Calu3 (cell line): ENCODE measurements at regions not wholly inside any gene's neighbourhood (a gene's known extent, or its start where the extent isn't known, plus 50 kb on each side); places are given as distances from the start of the nearest gene placed in this dataset.

Source experiments
- BruUV-seq: library from RNA; stranded (reverse); fragments of 400-500 nt; replicated peaks from 2 replicates; lab custom pipeline; 2021; lab: Mats Ljungman, UMichigan
- CTCF ChIA-PET: fragments of 300-600 bp; sonication (Branson Sonifier 250); formaldehyde crosslinking; loops from one replicate; lab custom pipeline; 2022; ENCODE audit warnings: antibody characterized with exemption; lab: Charles Lee
- DNase-seq: peaks from one replicate; pipeline ENCODE4 v3.0.0; 2022
- H3K27ac Mint-ChIP-seq: one replicate; pipeline ENCODE4 v1.8.0; 2022; ENCODE audit warnings: mixed read lengths; ENCODE audit not compliant: unreplicated experiment
- H3K27me3 Mint-ChIP-seq: one replicate; pipeline ENCODE4 v1.8.0; 2022; ENCODE audit warnings: mixed read lengths; ENCODE audit not compliant: unreplicated experiment
- H3K36me3 Mint-ChIP-seq: one replicate; pipeline ENCODE4 v1.8.0; 2022; ENCODE audit warnings: mild to moderate bottlenecking, moderate library complexity, mixed read lengths; ENCODE audit not compliant: insufficient read depth, unreplicated experiment
- H3K4me1 Mint-ChIP-seq: one replicate; pipeline ENCODE4 v1.8.0; 2022; ENCODE audit warnings: mild to moderate bottlenecking, low read depth, mixed read lengths; ENCODE audit not compliant: unreplicated experiment
- H3K4me3 Mint-ChIP-seq: one replicate; pipeline ENCODE4 v1.8.0; 2022; ENCODE audit warnings: mild to moderate bottlenecking, low read depth, moderate library complexity, mixed read lengths; ENCODE audit not compliant: unreplicated experiment
- H3K9me3 Mint-ChIP-seq: one replicate; pipeline ENCODE4 v1.8.0; 2022; ENCODE audit warnings: low read depth, mixed read lengths; ENCODE audit not compliant: unreplicated experiment
- CTCF ChIP-seq: fragments of 200-600 bp; IDR thresholded peaks from one replicate; pipeline ENCODE4 v1.8.0; 2022; ENCODE audit warnings: antibody characterized with exemption; ENCODE audit not compliant: unreplicated experiment
- intact Hi-C: fragments of 100-400 bp; cut with micrococcal nuclease; formaldehyde crosslinking; loops from one replicate; pipeline ENCODE4 v1.10.0; 2022; ENCODE audit not compliant: unreplicated experiment

GRCh38 chr20:56091628-56092234, 86.4 kb upstream of the CBLN4 start:
- Mint-ChIP-seq H3K4me3 (no peak overlapping the region), H3K27me3 (no peaks in the 10 kb centered on the region), H3K4me1 (no peaks in the 10 kb centered on the region), H3K9me3 (peaks cover 18% of the 10 kb centered on the region), H3K36me3 (no peaks in the 10 kb centered on the region), H3K27ac (no peak overlapping the region)
- no peak for TF ChIP-seq CTCF
- intact Hi-C loops = no loop called here
- no TSS peak for BruUV-seq
- CTCF ChIA-PET = no interaction called here
- DNase-seq = no peak

DNA sequence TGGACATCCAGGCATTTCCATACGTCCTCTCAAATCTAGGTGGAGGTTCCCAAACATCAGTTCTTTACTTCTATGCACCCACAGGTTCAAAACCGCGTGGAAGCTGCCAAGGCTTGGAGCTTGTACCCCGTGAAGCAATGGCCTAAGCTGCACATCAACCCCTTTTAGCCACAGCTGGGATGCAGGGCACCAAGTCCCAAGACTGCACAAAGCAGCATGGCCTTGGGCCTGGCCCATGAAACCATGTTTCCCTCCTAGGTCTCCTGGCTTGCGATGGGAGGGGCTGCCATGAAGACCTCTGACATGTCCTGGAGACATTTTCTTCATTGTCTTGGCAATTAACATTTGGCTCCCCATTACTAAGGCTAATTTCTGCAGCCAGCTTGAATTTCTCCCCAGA, 88.9 kb upstream of the CBLN4 start:
- Mint-ChIP-seq H3K27me3 (no peaks in the 10 kb centered on the region), H3K9me3 (peaks cover 10% of the 10 kb centered on the region), H3K4me1 (no peaks in the 10 kb centered on the region), H3K36me3 (no peaks in the 10 kb centered on the region), H3K4me3 (no peak overlapping the region), H3K27ac (no peak overlapping the region)
- TF ChIP-seq CTCF = no peak
- intact Hi-C loops = no loop called here
- DNase-seq = no peak
- no TSS peak for BruUV-seq
- CTCF ChIA-PET = no interaction called here

GRCh38 chr20:56098981-56099500, 93.7 kb upstream of the CBLN4 start:
- H3K36me3 Mint-ChIP-seq = no peaks in the 10 kb centered on the region
- DNase-seq = no peak
- intact Hi-C loops = no loop called here
- H3K4me3 Mint-ChIP-seq = no peak overlapping the region
- TF ChIP-seq CTCF = no peak
- H3K4me1 Mint-ChIP-seq = no peaks in the 10 kb centered on the region
- H3K9me3 Mint-ChIP-seq = peaks cover 25% of the 10 kb centered on the region
- CTCF ChIA-PET = no interaction called here
- H3K27ac Mint-ChIP-seq = no peak overlapping the region
- H3K27me3 Mint-ChIP-seq = no peaks in the 10 kb centered on the region
- BruUV-seq = no TSS peak

DNA sequence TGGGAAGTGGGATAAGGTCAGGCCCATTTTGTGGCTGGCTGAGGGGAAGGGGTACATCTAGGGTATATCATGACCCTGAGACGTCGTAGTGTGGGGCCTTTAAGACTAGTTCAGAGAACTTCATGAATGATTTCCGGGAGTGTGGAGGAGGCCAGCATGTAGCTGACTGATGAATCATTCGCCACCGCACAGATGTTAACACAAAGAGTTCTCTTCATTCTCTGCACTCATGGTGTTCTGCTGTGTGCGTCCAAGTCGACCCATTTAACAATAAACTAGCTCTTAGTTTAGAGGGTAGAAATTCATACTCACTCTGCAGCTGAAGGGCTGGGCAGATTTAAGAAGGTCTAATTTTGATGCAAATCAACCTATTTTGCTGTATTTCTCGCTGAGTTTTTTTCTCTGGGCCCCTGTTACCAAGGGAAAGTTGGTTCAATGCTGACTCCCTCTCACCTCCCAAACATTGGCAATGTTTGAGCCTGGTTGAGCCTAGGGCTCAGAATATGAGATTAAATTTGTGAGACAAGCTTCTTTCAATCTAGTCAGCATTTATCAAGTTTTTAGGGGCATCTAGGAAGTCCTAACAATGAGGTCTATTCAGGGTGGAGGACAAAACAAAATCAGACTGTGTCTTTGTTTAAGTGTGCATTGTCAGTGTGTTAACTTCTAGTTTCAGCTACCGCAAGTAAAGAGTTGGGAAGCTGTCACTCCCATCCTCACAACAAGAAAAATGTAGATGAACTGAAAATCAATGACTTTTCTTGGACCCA, 106.8 kb upstream of the CBLN4 start:
- CTCF ChIA-PET = no interaction called here
- H3K27me3 Mint-ChIP-seq = no peaks in the 10 kb centered on the region
- BruUV-seq = no TSS peak
- H3K36me3 Mint-ChIP-seq = no peaks in the 10 kb centered on the region
- no peak for TF ChIP-seq CTCF
- no peaks in the 10 kb centered on the region for H3K4me1 Mint-ChIP-seq
- intact Hi-C loops = no loop called here
- no peak overlapping the region for H3K27ac Mint-ChIP-seq
- no peak for DNase-seq
- peaks cover 7% of the 10 kb centered on the region for H3K9me3 Mint-ChIP-seq
- H3K4me3 Mint-ChIP-seq = no peak overlapping the region
